Mammary epithelial cell (primary cell): ENCODE measurements at regions not wholly inside any gene's neighbourhood (a gene's known extent, or its start where the extent isn't known, plus 50 kb on each side); places are given as distances from the start of the nearest gene placed in this dataset.
A peak's percentile ranks its signal among the peaks of the same experiment; 100 is the strongest.

Source experiments
- EZH2 ChIP-seq: IDR thresholded peaks from 2 replicates; pipeline ENCODE4 v1.6.1; 2012; ENCODE audit warnings: low read length, inconsistent platforms, borderline replicate concordance
- TF ChIP-seq, protein P1 (sequence below), 2 donors: IDR thresholded peaks in 1 of 2; conservative IDR thresholded peaks in 1 of 2; 2 replicates each; pipeline ENCODE4 v1.5.1; 2011 to 2012; ENCODE audit warnings: inconsistent platforms in 2 of 2, low read length in 2 of 2, mild to moderate bottlenecking in 2 of 2, control low read depth in 1 of 2, low read depth in 1 of 2; ENCODE audit not compliant: insufficient read depth in 1 of 2; ENCODE audit errors: extremely low read depth in 1 of 2

GRCh38 chr11:26134481-26135355, 197.2 kb upstream of the ANO3 start:
- TF ChIP-seq, protein P1, sequence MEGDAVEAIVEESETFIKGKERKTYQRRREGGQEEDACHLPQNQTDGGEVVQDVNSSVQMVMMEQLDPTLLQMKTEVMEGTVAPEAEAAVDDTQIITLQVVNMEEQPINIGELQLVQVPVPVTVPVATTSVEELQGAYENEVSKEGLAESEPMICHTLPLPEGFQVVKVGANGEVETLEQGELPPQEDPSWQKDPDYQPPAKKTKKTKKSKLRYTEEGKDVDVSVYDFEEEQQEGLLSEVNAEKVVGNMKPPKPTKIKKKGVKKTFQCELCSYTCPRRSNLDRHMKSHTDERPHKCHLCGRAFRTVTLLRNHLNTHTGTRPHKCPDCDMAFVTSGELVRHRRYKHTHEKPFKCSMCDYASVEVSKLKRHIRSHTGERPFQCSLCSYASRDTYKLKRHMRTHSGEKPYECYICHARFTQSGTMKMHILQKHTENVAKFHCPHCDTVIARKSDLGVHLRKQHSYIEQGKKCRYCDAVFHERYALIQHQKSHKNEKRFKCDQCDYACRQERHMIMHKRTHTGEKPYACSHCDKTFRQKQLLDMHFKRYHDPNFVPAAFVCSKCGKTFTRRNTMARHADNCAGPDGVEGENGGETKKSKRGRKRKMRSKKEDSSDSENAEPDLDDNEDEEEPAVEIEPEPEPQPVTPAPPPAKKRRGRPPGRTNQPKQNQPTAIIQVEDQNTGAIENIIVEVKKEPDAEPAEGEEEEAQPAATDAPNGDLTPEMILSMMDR (conservative IDR thresholded peaks at IDR 0.05 in 1 of 2, IDR thresholded peaks at IDR 0.05 in 1 of 2; ENCODE audit: extremely low read depth in 1 of 2, insufficient read depth in 1 of 2, low read depth in 1 of 2, low read length in 2 of 2) = peak; percentile 20 to 35
- TF ChIP-seq EZH2 = no peak
